GM18517 (cell line): ENCODE measurements at regions not wholly inside any gene's neighbourhood (a gene's known extent, or its start where the extent isn't known, plus 50 kb on each side); places are given as distances from the start of the nearest gene placed in this dataset.

Experiments
- ATAC-seq: cut with Tn5 transposase; IDR thresholded peaks from one replicate; pipeline ENCODE4 v1.9.1; 2021; ENCODE audit warnings: mild to moderate bottlenecking, moderate library complexity; ENCODE audit not compliant: unreplicated experiment

DNA sequence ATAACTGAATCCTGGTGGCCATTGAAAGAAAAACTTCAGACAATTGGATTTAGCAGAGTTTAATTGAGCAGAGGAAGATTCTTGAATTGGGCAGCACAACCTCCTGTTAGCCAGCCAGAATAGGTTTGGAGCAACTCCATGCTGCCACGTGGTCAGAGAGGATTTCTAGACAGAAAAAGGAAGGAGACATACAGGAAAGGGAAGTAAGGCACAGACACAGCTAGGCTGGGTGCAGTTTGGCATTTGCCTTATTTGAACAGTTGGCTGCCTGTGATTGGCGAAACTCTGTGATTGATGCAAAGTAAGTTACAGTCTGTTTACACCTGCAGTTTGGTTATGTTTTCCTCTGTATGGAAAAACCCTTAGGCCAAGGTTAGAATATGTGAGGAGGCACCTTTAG lies 85.8 kb upstream of the SPATA13 start:
- no peak for ATAC-seq

DNA sequence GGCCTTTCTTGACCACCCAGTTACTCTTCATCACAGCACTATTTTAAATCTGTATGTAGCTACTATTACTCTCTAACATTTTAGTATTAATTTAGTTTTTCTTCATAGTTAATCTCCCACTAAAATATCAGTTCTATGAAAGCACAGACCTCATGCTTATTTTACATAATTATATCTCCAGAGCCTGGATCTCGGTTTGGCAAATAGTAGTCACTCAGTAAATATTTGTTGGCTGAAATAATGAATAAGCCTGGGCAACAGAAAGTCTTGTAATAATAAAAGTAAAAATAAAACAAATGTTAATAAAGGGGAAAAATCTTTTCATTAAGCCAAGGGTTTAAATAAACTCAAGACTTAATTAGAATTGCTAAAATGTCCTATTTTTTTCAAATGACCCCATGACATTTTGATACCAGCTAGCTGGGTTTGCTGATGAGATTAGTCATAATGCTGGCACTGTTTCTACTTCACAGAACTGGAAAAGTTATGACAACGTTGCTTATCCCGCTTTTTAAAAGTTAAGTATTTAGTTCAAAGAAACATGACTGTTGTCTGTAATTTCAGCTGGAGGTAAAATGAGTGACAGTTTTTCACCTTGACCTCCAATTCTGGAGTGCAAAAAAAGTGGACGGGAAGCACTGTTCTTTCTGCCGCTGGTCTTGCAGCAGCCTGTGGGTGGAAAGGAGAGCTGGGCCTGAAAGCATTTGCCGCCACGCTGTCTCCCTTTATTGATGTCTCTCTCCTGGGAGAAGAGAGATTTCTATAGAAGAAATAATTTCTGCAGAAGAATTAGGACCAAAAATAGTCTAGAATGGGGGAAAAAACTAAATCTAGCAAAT lies 85.2 kb upstream of the SPATA13 start:
- no peak for ATAC-seq

DNA sequence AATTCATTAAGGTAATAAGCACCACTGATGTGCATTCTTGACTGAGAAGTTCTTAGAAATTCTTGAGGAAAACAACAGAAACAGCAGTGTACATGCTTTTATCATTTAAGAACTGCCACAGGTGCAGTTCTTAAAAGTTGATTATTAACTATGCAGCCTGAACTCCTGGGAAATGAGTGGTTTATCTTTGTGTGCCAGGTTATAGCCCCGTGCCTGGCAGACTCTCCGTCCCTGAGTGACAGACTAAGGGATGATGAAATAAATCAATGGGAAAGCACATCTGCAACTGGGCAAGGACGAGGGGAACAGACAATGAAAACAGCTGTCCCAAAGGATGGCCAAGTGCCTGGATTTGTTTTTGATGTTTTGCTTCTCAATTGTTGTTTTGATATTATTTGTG lies 84.4 kb upstream of the SPATA13 start:
- ATAC-seq: no peak

DNA sequence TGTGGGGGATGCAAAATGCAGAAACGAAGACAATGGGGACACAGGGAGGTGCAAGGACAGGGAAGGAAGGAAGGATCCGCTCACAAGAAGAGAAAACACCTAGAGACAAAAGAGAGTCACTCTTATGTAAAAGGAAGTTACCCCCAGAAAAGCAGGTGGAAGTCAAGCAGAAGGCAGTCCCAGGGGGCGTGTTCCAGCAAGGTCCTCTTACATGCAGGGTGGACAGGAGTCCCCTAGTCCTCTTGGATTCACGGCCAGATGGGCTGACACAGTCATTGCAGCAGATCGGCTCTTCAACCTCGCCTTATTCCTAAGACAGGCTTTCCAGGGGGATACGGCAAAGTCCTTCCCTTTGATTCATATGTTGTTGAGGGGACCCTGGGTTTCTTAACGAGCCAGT lies 83.9 kb upstream of the SPATA13 start:
- no peak for ATAC-seq

DNA sequence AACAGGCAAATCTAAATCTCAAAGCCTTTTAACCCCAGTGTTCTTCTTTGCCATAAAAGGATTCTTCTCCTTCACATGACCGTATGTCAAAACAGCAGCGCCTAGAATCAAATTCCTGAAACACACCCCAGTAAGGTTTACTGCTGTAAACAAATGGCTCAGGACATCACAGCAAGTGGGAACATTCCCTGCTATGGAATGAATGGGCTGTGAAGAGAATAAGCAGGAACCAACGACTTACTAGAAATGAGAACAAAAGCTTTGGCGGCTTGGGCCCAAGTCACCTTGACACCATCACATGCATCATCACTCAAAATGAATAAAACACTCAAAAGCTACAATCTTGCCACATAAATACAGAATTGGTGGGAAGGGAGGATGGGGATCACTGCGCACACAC lies 80.4 kb upstream of the SPATA13 start:
- no peak for ATAC-seq

DNA sequence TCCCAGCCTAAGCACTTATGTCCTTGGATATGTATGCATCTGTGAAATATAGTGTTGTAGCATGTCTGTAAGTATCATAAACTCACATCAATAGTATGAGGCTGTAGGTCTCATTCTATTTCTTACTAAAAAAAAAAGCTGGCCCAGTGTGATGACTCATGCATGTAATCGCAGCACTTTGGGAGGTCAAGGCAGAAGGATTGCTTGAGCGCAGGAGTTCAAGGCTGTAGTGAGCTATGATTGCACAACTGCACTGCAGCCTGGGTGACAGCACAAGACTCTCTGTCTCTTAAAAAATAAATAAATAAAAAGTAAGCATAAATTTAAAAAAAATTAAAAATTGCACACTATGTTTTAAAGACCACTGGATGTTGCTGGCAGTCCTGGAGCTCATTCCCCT lies 79.1 kb upstream of the SPATA13 start:
- ATAC-seq: no peak

DNA sequence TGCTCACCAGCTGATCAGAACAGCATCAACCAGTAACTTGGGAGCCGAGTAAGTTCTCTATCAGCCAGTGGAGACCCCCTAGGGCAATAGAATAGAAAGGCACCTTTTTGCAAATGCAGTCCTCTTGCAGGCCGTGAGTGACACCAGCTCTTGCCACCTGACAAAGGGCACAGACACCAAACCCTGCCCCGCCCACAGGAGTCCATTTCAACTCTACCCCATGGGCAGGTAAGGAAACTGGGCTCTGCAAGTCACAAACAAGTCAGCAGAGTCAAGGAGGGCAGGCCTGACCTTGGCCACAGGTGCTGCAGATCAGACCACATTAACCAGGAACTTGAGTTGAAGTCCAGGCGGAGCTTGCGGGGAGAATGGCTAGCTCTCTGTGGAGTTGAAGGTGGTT lies 77.4 kb upstream of the SPATA13 start:
- ATAC-seq: no peak

DNA sequence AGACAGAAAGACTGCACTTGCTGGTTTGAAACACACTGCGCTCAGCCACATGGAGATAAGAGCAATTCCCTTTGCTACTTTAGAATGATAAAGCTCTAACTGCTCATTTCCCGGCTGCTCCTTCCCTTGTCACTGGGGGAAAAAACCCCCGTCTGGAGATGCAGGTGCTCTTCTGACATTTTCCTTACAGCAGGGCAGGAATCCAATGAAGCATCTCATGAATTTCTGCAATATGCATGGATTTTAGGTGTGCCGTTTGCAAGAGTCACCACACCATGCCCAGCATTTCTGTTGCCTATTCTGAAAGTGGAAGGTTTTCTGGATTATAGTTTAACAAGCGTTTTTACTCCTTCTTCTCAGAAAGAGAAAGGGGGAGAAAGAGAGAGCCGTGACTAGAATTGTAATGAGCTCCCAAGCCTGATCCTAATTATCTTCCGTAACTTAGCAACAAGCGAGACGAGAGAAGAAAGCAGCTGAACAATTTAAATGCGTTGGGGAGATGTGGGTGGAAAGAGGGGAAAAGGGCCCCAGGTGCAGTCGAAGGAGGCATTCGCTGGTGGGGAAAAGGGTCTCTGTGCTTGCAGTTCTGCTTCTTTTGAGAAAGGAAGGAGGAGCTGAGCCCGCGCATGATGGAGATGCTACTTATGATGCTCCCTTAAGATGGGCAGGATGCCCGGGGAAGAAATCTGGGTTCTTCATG lies 76.6 kb upstream of the SPATA13 start:
- no peak for ATAC-seq

DNA sequence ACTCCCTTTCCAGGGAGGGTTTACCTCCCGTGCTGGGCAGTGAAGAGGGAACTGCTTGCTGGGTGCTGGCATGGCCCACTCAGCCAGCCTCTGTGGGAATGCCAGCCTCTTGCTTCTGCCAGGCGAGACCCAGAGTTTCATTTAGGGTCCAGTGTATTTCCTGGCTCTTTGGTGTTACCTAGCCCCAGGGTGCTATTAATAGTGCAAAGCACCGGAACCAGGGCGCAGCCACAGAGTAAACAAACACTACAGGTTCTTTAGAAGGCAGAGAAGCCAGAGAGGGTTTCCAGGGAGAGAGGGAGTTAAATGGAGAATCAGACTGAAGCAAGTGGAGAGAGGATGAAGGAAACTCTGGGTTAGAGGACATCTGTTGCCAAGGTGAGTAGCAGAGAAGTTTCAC lies 74.9 kb upstream of the SPATA13 start:
- no peak for ATAC-seq

DNA sequence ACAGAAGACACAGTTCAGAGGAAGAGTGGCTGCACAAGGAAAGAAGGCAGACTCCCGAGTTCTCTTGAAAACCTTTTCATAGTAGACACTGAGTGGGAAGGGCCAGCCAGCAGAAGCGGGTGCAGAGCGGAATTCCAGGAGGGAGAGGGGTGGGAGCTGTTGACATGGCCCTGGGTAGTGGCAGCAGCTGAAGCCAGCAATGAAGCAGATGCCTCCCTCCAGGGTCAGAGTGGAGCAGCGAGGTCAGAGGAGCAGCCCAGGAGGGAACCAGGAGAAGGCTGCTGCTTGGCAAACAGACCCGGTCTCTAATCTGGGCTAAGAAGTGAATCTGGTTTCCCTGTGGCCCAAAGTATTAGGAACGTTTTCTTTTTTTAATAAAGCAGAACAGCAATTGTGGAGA lies 73.9 kb upstream of the SPATA13 start:
- no peak for ATAC-seq

DNA sequence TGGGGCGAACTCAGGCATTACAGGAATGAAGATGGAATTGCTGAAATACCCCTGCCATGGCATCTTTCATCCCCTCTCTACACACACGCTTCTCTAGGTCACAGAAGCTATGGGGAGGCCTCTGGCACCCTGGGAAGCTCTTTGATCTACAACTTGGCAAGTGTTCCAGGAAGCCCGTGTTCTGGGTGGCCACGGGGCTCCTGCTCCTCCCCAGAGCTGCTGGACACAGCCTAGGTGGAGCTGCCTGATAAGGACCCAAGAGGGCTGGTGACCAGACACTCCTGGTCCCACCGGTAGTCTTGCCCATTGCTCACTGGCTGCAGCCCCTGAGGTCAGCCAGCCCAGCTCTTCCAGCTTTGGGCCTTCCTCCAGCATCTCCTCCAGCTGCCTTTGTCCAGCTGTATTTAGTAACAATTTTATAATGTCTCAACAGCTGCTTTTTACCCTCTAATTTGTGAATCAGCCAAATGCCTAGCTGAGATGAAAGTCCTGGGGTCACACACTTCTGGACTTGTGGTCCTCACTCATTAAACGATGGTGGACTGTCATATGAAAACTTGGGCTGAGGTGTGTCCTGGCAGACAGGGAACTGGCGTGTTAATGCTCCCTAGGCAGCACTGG lies 72.8 kb upstream of the SPATA13 start:
- no peak for ATAC-seq

DNA sequence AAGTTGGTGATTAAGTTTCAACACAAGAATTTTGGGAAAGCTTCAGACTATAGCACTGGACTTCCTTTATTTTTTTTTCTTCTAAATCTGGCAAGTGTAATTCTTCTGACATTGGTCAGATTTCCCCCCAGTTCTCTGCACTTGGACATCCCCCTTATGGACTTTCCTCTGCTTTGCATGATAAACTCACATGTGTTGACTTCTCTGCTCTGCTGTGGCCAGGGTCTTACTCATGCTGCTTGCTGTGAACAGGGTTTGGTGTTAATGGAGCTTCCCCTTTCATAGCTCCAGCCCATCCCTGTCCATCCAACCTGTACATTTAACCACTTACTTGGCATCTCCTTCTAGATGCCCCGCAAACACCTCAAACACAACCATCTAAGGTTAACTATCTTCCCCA lies 70.5 kb upstream of the SPATA13 start:
- no peak for ATAC-seq

DNA sequence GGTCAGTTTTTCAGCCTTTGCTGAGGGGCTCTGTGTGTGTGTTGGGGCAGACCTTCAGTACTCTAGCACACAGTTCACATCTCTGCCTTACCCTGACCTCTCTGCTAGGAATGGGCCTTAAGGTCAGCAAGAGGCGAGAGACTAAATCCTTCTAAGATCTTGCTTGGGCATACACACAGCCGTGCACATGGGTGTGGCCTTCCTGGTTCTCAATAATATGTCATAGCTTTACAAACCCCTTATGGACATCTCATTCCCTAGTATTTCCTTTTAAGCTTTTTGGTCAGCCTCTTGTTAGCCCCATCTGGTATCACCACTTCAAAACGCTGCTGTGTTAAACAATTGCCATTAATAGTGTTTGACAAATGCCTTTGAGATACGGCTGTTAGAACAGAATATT lies 69.4 kb upstream of the SPATA13 start:
- no peak for ATAC-seq

DNA sequence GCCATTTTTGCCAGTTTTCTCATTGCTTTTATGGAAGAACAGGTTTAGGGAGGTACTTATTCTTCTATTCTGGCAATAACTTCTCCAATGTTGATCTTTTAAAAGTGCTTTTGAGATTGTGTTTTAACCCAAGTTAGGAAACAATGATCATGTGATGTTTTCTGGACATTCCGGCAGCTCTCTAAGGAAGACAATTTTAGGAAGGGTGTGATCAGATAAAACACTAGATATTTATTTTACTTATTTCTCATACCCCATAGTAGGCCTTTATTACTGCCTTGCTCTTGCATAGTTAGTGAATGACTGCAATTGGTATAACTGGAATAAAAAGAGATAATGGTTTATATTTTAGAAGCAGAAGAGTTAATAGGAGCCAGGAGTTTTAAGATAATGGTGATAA lies 68.4 kb upstream of the SPATA13 start:
- ATAC-seq: no peak

DNA sequence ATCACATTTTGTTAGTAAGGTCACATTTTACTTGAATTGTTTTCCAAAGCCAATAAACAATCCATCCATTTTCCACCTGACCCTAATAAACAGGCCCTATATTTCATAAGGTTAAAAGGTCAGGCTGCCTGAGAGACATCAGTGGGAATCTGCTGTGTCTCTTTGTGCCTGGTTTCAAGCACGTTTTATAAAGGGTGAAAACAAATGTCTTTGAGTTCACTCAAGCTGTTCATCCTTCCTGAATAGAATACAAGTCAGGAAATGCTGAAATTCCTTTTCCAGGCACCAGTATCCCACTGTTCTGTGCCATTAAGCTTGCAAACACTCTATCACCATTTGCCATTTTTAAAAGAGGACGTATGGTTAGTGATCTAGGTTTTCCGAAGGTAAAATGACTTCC lies 67.5 kb upstream of the SPATA13 start:
- ATAC-seq: no peak

DNA sequence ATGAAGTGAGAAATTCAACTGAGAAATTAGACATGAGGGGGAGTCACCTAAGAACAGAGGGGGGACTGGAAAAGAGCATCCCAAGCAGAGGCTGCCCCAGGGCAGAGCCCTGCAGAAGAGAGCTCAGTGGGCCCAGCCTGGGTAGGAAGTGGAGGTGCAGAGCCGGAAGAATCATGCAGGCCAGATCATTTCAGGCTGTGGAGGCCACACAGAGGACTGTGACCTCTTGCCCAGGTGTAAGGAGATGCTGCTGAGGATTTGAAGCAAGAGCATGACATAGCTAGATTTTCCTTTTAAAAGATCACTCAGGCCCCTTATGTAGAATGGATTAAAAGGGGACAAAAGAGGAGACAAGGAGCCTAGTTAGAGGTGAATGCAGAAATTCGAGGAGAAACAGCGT lies 63.9 kb upstream of the SPATA13 start:
- ATAC-seq: no peak

DNA sequence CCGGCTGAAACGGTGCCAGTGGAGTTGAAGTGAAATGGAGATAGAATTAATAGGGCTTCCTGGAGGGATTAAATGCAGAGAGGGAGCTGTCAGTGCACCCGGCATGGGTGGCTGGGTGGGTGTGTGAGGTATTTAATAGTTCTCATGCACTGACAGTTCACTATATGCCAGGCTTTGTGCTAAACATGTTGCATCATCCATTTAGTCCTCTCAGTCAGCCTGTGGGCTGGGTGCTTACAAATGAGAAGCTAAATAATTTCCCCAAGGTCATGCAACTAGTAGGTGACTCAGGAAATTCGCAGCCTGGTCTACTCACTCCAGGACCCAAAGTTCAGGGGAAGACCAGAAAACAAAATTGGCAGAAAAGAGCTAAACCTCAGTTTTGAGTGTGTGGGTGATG lies 63.5 kb upstream of the SPATA13 start:
- peak; percentile 53 for ATAC-seq

DNA sequence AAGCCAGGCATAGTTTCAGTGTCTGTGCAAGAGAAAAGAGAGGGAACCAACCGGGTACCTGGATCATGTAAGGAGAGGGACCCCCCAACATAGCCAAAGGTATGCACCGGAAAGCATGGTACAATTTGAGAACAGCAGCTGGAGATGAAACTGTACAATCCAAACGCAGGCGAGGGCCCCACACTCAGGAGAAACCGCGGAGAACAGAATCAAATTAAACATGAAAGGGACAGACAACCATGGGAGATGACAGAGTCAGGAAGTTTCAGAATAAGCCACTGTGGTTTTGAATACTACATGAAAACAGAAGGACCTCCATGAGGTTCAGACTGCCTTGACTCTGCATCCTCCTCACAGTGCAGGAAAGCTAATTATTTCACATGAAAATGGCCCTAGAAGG lies 62.9 kb upstream of the SPATA13 start:
- no peak for ATAC-seq

DNA sequence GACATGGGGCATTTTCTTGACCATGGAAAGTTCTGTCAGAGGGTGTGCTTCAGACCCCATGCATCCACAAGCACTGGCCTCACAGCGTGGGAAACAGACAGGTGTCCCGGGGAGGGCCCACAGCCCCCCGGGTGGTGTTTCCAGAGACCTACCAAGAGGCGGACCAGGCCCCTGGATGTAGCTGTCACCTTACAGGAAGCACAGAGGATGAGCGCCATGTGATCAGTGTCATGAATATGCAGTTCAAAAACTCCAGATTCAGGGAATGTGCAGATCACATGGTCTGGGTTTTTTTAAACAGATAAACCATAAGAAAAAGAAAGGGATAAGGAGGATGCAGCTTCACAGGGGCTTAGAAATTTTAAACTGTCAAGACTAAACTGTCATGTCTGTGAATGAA lies 61.0 kb upstream of the SPATA13 start:
- ATAC-seq: no peak

DNA sequence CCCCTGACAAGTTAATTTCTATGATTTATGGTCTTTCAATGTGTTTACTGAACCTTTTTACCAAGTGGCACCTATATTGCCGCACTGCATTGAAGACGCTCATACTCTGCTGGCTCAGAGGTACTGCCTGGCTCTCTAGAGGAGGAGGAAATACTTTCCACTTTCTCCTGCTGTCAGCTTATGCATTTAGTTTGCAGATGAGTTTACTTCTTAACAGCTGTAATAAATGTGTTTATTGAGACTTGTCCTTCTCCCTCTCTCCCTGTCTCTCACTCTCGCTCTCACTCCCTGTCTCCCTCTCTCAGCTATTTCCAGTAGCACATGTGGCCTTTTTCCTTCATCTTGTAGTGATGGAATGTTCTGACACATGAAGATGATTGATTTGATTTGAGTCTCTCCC lies 60.3 kb upstream of the SPATA13 start:
- ATAC-seq: no peak

DNA sequence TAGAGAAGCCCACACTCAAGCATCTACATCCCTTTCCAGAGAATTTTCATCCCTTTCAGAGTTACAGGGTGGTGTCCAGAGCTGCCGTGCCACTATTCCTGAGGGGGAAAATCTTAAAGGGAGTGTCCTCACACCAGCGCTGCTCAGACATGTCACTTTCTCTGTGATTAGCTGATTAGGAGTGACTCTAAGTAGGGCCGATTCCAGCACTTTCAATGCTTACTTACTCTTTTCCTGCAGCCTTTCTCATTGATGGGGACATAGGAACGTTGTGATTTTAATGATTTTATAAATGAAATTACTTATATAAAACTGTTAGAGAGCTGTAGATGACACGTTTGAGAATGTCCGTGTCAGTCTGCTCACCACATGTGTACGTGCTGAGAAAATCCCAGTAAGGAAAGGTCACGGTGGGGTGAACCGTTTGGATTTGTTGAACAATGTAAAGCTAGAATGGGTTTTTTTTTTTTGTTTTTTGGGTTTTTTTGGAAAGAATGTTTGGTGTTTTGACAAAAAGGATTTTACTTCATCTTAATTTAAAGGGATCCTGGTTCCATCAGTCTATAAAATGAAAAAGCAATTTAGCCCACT lies 56.6 kb upstream of the SPATA13 start:
- no peak for ATAC-seq

DNA sequence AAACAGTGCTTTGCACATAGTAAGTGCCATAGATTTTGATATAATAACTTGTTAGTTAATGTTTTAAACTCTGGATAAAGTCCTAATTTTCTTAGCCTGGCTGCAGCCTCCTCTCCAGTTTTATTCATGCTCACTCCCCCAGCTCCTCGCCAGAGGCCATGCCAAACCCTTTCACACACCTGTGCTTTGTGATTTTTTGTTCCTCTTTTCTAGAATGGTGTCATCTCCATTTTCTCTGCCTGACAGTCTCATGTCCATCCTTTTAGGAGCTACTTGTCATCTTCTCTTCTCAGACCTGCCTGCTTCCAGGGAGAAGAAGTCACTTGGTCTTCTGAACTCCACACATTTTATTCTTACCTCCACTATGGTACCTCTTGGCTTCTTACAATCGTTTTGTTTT lies 55.8 kb upstream of the SPATA13 start:
- no peak for ATAC-seq
